ENCODE measurements at regions not wholly inside any gene's neighbourhood (a gene's known extent, or its start where the extent isn't known, plus 50 kb on each side); places are given as distances from the start of the nearest gene placed in this dataset.

DNA sequence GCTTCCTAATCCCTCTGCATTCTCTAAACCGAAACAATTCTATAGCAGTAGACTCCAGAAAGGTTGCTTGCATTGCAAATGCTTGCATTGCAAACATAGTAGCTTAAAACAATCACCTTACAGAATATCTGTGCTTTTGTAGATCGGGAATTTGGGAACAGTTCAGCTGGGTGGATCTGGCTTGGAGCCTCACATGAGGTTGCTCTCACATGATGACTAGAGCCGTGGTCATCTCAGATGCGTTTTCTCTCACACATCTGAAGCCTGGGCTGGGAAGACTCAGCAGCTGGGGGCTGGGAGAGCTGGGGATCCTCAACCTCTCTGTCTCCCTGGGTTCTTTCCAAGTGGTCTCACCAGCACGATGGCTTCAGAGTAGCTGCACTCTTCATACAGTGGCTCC, 127.8 kb downstream of the MSX2 start:
- no peak for DNase-seq
- Histone ChIP-seq H3K4me3 (ENCODE audit: low read depth, low read length) (no peak overlapping the region), H3K4me1 (no peaks in the 10 kb centered on the region), H3K9me3 (no peaks in the 10 kb centered on the region), H3K27me3 (peaks cover 4% of the 10 kb centered on the region), H3K36me3 (no peaks in the 10 kb centered on the region)
- TF ChIP-seq, protein P1, sequence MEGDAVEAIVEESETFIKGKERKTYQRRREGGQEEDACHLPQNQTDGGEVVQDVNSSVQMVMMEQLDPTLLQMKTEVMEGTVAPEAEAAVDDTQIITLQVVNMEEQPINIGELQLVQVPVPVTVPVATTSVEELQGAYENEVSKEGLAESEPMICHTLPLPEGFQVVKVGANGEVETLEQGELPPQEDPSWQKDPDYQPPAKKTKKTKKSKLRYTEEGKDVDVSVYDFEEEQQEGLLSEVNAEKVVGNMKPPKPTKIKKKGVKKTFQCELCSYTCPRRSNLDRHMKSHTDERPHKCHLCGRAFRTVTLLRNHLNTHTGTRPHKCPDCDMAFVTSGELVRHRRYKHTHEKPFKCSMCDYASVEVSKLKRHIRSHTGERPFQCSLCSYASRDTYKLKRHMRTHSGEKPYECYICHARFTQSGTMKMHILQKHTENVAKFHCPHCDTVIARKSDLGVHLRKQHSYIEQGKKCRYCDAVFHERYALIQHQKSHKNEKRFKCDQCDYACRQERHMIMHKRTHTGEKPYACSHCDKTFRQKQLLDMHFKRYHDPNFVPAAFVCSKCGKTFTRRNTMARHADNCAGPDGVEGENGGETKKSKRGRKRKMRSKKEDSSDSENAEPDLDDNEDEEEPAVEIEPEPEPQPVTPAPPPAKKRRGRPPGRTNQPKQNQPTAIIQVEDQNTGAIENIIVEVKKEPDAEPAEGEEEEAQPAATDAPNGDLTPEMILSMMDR (IDR thresholded peaks at IDR 0.05; ENCODE audit: low read depth, low read length): no peak

DNA sequence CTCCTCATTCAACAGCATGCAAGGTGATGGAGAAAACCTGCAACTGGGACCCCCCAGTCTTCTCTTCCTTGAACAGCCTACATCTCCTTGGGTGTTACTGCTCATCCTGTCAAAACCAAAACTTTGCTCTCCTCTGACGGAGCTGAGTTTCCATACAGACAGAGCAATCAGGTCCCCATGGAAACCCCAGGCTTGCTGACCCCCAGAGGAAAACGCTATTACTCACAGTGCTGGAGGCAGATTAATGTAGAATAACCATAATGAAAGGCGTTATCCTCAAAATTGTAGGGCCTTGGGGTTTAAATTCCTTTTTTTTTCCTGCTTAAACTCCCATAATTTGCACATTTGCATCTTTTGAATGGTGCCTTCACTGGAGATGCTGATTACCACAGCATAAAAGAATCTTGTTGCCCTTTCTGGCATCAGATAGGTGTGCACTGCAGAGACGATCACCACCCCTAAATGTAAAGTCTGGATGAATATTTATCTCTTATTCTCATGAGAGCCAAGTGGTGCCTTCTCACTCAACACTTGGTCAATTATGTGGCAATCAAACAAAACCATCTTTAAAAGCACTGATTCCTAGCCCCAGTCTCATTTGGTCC, 126.3 kb downstream of the MSX2 start:
- H3K36me3 ChIP-seq: no peaks in the 10 kb centered on the region
- TF ChIP-seq, protein P1 (IDR thresholded peaks at IDR 0.05; ENCODE audit: low read depth, low read length): no peak
- no peak for DNase-seq
- H3K27me3 ChIP-seq: peaks cover 7% of the 10 kb centered on the region
- no peaks in the 10 kb centered on the region for H3K9me3 ChIP-seq
- H3K4me3 ChIP-seq (ENCODE audit: low read depth, low read length): no peak overlapping the region
- no peaks in the 10 kb centered on the region for H3K4me1 ChIP-seq

DNA sequence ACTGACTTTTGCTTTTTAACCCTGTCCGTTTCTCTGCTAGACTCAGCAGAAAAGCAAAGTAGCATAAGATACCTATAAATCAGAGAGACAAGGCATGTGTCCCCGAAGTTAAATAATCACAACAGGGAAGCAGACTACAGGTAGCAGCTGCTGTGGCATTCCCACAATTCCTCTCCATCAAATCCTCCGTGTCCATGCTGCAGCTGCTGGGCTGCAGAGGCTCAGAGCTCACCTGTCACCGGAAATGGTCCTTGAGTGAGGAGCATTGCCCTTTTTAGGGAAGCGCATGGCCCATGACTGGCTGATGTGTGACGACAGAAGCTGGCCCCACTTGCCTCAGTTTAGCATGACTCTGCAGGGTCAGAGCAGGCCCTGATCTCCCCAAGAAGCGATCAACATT, 125.0 kb downstream of the MSX2 start:
- H3K9me3 ChIP-seq: no peaks in the 10 kb centered on the region
- H3K4me3 ChIP-seq (ENCODE audit: low read depth, low read length): no peak overlapping the region
- H3K4me1 ChIP-seq: no peaks in the 10 kb centered on the region
- H3K27me3 ChIP-seq: peaks cover 7% of the 10 kb centered on the region
- H3K36me3 ChIP-seq: no peaks in the 10 kb centered on the region
- TF ChIP-seq, protein P1 (IDR thresholded peaks at IDR 0.05; ENCODE audit: low read depth, low read length): no peak
- no peak for DNase-seq

DNA sequence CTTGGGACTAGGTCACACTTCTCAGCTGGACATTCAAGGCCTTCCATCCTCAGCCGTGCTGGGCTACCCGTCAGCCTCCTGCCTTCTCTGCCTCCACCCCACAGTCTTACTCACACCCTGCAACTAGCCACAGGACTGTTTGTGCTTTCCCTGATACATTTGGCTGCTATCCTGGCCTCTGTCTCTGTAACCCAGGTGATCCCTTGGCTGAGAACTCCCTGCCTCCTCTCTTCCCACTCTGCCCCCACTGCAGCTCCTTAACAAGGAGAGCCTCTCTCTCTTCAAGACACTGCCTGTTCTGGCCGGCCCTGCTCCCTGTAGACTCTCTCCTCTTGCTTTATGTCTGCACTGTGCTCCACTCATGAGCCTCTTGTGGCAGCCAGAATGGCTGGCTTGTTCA, 120.6 kb downstream of the MSX2 start:
- no peaks in the 10 kb centered on the region for H3K4me1 ChIP-seq
- H3K4me3 ChIP-seq (ENCODE audit: low read depth, low read length): no peak overlapping the region
- no peaks in the 10 kb centered on the region for H3K36me3 ChIP-seq
- TF ChIP-seq, protein P1 (IDR thresholded peaks at IDR 0.05; ENCODE audit: low read depth, low read length): no peak
- peaks cover 3% of the 10 kb centered on the region for H3K27me3 ChIP-seq
- no peak for DNase-seq
- no peaks in the 10 kb centered on the region for H3K9me3 ChIP-seq

DNA sequence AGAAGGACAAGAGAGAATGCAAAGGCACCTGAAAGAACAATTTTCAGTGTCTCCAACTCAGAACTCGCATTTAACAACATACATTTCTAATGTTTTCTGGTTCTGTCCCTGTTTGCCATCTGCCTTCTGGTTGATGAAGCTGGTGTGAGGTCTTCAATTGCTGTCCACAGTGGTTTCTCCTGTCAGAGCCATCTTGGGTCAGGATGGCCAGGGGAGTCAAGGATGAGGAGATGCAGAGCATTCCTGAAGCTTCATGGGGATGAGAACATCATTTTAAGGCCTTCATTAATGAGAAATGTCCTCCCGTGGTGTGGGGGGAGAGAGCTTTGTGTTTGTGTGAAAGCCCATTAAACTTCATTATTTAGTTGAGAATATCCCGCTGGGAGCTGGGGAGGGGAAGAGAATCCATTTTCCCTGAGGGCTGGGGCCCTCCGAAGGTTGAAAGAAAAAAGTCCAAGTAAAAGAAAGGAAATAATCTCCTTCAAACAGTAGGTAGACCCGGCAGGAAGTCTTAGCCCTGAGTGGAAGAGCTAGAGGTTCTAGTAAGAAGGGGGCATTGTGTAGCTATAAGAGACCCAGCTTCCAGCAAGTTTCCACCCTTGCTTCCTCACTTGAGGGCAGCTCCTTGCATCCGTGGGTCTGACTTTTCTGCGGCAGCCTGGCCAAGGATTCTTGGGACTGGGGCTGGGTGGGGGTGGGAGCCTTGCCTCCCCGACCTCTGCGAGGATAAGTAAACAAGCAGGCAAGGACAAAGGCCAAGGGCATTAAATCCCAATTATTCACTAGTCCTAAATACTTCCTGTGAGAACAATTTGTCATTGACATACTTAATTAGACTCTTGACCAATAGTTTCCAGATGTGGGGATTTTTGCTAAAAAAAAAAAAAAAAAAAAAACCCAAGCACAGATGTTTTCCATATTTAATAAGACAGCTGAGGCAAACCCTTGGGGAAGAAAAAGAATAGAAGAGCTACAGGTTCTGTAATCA, 119.2 kb downstream of the MSX2 start:
- peaks cover 3% of the 10 kb centered on the region for H3K27me3 ChIP-seq
- H3K4me1 ChIP-seq: no peaks in the 10 kb centered on the region
- TF ChIP-seq, protein P1 (IDR thresholded peaks at IDR 0.05; ENCODE audit: low read depth, low read length): no peak
- no peak overlapping the region for H3K4me3 ChIP-seq (ENCODE audit: low read depth, low read length)
- no peaks in the 10 kb centered on the region for H3K9me3 ChIP-seq
- no peaks in the 10 kb centered on the region for H3K36me3 ChIP-seq
- no peak for DNase-seq

DNA sequence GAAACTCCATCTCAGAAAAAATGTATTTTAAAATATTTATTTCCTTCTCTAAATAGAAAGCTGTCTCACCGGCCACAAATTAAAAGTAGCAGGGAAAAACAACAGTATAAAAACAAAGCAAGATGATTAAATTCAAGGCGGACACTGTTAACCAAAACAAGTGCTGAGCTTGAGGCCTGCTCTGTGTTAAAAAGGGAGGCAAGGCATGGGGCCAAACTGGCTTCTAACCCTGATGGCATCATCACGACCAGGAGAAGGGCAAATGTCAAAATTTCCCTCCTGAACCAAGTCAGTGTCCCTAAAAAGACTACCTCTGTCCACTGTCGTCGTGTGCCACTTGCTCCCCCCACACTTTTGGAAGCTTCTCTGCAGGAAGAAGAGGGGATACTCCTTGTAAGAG, 116.1 kb downstream of the MSX2 start:
- DNase-seq: no peak
- Histone ChIP-seq H3K4me1 (no peaks in the 10 kb centered on the region), H3K9me3 (no peaks in the 10 kb centered on the region), H3K27me3 (no peaks in the 10 kb centered on the region), H3K36me3 (no peaks in the 10 kb centered on the region), H3K4me3 (ENCODE audit: low read depth, low read length) (no peak overlapping the region)
- TF ChIP-seq, protein P1 (IDR thresholded peaks at IDR 0.05; ENCODE audit: low read depth, low read length): no peak
